ENCODE measurements at regions not wholly inside any gene's neighbourhood (a gene's known extent, or its start where the extent isn't known, plus 50 kb on each side); places are given as distances from the start of the nearest gene placed in this dataset.
"Not testable (repeated sequence)": the region's sequence is repeated elsewhere in the genome, so short reads cannot be mapped to it uniquely, and the experiment has no call there.

GRCh38 chr5:98231089-98231488, 542.4 kb upstream of the RGMB start:
- no peak overlapping the region for H3K27ac Mint-ChIP-seq
- Histone ChIP-seq H3K36me3 (ENCODE audit: control insufficient read depth, insufficient read depth, low read length) (no peaks in the 10 kb centered on the region), H3K27ac (ENCODE audit: low read length) (no peak overlapping the region), H3K27me3 (ENCODE audit: control insufficient read depth, insufficient read depth, low read length) (no peaks in the 10 kb centered on the region), H3K4me1 (ENCODE audit: control insufficient read depth, insufficient read depth, low read length) (no peaks in the 10 kb centered on the region), H3K4me3 (ENCODE audit: low read length) (no peak overlapping the region), H3K9me3 (ENCODE audit: control insufficient read depth, insufficient read depth, low read length) (peaks cover 9% of the 10 kb centered on the region)
- H3K36me3 Mint-ChIP-seq: peaks cover 6% of the 10 kb centered on the region
- no peak for DNase-seq
- H3K4me1 Mint-ChIP-seq: no peaks in the 10 kb centered on the region
- ATAC-seq: no peak
- TF ChIP-seq, protein P1, sequence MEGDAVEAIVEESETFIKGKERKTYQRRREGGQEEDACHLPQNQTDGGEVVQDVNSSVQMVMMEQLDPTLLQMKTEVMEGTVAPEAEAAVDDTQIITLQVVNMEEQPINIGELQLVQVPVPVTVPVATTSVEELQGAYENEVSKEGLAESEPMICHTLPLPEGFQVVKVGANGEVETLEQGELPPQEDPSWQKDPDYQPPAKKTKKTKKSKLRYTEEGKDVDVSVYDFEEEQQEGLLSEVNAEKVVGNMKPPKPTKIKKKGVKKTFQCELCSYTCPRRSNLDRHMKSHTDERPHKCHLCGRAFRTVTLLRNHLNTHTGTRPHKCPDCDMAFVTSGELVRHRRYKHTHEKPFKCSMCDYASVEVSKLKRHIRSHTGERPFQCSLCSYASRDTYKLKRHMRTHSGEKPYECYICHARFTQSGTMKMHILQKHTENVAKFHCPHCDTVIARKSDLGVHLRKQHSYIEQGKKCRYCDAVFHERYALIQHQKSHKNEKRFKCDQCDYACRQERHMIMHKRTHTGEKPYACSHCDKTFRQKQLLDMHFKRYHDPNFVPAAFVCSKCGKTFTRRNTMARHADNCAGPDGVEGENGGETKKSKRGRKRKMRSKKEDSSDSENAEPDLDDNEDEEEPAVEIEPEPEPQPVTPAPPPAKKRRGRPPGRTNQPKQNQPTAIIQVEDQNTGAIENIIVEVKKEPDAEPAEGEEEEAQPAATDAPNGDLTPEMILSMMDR (IDR thresholded peaks at IDR 0.05): no peak
- WGBS (ENCODE audit: insufficient coverage): 96% methylated on average over 2 of the region's 4 CpGs
- H3K9me3 Mint-ChIP-seq: peaks cover 9 to 13% of the 10 kb centered on the region in 2 donors
- H3K4me3 Mint-ChIP-seq: no peak overlapping the region
- H3K27me3 Mint-ChIP-seq (ENCODE audit: low read depth in 2 of 2): no peaks in the 10 kb centered on the region
- intact Hi-C loops (cut with micrococcal nuclease): no loop called here

DNA sequence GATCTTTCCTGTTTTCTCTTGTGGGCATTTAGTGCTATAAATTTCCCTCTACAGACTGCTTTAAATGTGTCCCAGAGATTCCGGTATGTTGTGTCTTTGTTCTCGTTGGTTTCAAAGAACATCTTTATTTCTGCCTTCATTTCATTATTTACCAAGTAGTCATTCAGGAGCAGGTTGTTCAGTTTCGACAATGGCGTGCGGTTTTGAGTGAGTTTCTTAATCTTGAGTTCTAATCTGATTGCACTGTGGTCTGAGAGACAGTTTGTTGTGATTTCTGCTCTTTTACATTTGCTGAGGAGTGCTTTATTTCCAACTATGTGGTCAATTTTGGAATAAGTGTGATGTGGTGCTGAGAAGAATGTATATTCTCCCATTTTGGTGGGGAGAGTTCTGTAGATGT, 535.7 kb upstream of the RGMB start:
- H3K9me3 ChIP-seq (ENCODE audit: control insufficient read depth, insufficient read depth, low read length); H3K27ac ChIP-seq (ENCODE audit: low read length); H3K27ac Mint-ChIP-seq; H3K27me3 Mint-ChIP-seq (ENCODE audit: low read depth in 2 of 2); H3K27me3 ChIP-seq (ENCODE audit: control insufficient read depth, insufficient read depth, low read length); H3K4me3 Mint-ChIP-seq; ATAC-seq; DNase-seq; H3K4me1 Mint-ChIP-seq; H3K4me3 ChIP-seq (ENCODE audit: low read length); H3K4me1 ChIP-seq (ENCODE audit: control insufficient read depth, insufficient read depth, low read length); H3K36me3 ChIP-seq (ENCODE audit: control insufficient read depth, insufficient read depth, low read length); intact Hi-C loops (cut with micrococcal nuclease): not testable (repeated sequence)
- WGBS (ENCODE audit: insufficient coverage): 95% methylated on average over 5 of the region's 5 CpGs
- Mint-ChIP-seq H3K9me3 (peaks cover 14 to 22% of the 10 kb centered on the region in 2 donors), H3K36me3 (peaks cover 22% of the 10 kb centered on the region)

DNA sequence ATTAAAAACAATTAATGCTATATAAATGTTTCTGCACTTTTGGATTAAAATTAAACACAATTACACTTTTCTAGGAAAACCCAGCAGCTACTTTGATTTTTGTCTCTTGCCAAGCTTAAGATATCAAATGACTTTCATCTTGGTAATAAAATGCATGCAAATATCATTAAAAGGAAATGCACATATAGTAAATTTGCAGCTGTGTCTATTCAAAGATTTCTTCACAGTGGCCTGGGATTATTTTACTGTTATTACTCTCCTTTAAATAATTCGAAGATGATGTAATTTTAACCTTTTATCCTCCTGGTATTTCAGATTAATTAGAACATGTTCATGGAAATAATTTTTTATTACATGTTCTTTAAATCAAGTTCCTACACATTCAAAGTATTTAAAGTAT, 529.5 kb upstream of the RGMB start:
- Histone ChIP-seq H3K9me3 (ENCODE audit: control insufficient read depth, insufficient read depth, low read length) (no peaks in the 10 kb centered on the region), H3K27me3 (ENCODE audit: control insufficient read depth, insufficient read depth, low read length) (no peaks in the 10 kb centered on the region), H3K4me3 (ENCODE audit: low read length) (no peak overlapping the region), H3K4me1 (ENCODE audit: control insufficient read depth, insufficient read depth, low read length) (no peaks in the 10 kb centered on the region), H3K27ac (ENCODE audit: low read length) (no peak overlapping the region), H3K36me3 (ENCODE audit: control insufficient read depth, insufficient read depth, low read length) (no peaks in the 10 kb centered on the region)
- no peak overlapping the region for H3K4me3 Mint-ChIP-seq
- H3K4me1 Mint-ChIP-seq: no peaks in the 10 kb centered on the region
- ATAC-seq: no peak
- TF ChIP-seq, protein P1 (IDR thresholded peaks at IDR 0.05): no peak
- intact Hi-C loops (cut with micrococcal nuclease): no loop called here
- H3K27ac Mint-ChIP-seq: no peak overlapping the region
- no peak for DNase-seq
- H3K36me3 Mint-ChIP-seq: no peaks in the 10 kb centered on the region
- peaks cover 6 to 22% of the 10 kb centered on the region in 2 donors for H3K9me3 Mint-ChIP-seq
- H3K27me3 Mint-ChIP-seq (ENCODE audit: low read depth in 2 of 2): no peaks in the 10 kb centered on the region
- WGBS (ENCODE audit: insufficient coverage): no CpG with 5 or more reads among the region's 1 CpG

DNA sequence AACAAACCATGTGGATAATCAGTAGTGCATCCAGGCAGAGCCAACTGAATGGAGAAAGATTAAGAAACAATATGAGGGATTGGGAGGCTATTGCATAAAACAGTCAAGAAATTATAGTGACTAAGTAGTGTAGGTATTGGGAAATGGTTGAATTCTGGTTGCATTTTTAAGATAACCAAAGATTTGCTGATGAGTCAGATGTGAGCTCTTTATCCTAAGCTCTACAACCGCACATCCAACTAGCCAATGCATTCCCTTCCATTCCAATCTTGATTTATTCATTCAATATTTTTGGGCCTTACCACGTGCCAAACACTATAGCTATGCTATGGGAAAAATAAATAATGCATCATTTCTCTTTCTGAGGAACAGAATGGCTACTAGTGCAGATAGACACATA, 524.5 kb upstream of the RGMB start:
- no peak overlapping the region for H3K27ac ChIP-seq (ENCODE audit: low read length)
- DNase-seq: no peak
- Mint-ChIP-seq H3K9me3 (peaks cover 7 to 17% of the 10 kb centered on the region in 2 donors), H3K4me3 (no peak overlapping the region), H3K4me1 (no peaks in the 10 kb centered on the region), H3K27me3 (ENCODE audit: low read depth in 2 of 2) (no peaks in the 10 kb centered on the region), H3K36me3 (no peaks in the 10 kb centered on the region), H3K27ac (no peak overlapping the region)
- intact Hi-C loops (cut with micrococcal nuclease): no loop called here
- WGBS (ENCODE audit: insufficient coverage): 100% methylated on average over 1 of the region's 2 CpGs
- no peak for ATAC-seq
- TF ChIP-seq, protein P1 (IDR thresholded peaks at IDR 0.05): no peak
- no peaks in the 10 kb centered on the region for H3K4me1 ChIP-seq (ENCODE audit: control insufficient read depth, insufficient read depth, low read length)
- H3K27me3 ChIP-seq (ENCODE audit: control insufficient read depth, insufficient read depth, low read length): no peaks in the 10 kb centered on the region
- H3K36me3 ChIP-seq (ENCODE audit: control insufficient read depth, insufficient read depth, low read length): no peaks in the 10 kb centered on the region
- H3K9me3 ChIP-seq (ENCODE audit: control insufficient read depth, insufficient read depth, low read length): no peaks in the 10 kb centered on the region
- H3K4me3 ChIP-seq (ENCODE audit: low read length): no peak overlapping the region
